Panc1 (cell line): ENCODE measurements at regions not wholly inside any gene's neighbourhood (a gene's known extent, or its start where the extent isn't known, plus 50 kb on each side); places are given as distances from the start of the nearest gene placed in this dataset.

Experiments used
- ATAC-seq: fragments of 200-7000 bp; cut with Tn5 transposase; 2 replicates; pipeline ENCODE4 v1.9.1; 2020; ENCODE audit warnings: mild to moderate bottlenecking, moderate library complexity
- BruUV-seq: library from RNA; stranded (reverse); fragments of 400-500 nt; replicated peaks from 2 replicates; lab custom pipeline; 2021; lab: Mats Ljungman, UMichigan
- CTCF ChIA-PET: fragments of 300-600 bp; sonication (Branson Sonifier 250); formaldehyde crosslinking; loops from one replicate; lab custom pipeline; 2022; ENCODE audit warnings: antibody characterized with exemption; lab: Charles Lee
- POLR2A ChIA-PET: fragments of 300-600 bp; sonication (Branson Sonifier 250); formaldehyde crosslinking; loops from one replicate; lab custom pipeline; 2022; ENCODE audit warnings: antibody characterized with exemption; lab: Charles Lee
- DNase-seq: peaks from one replicate; pipeline ENCODE4 v3.0.0-alpha.2; 2010; ENCODE audit warnings: low read depth, low spot score
- H3K27ac ChIP-seq: 2 replicates; pipeline ENCODE4 v1.5.1; 2011; ENCODE audit warnings: mild to moderate bottlenecking, low read length, inconsistent platforms
- H3K27me3 ChIP-seq: fragments of 200-500 bp; sonication (Bioruptor generic); 2 replicates; pipeline ENCODE4 v1.6.0; 2014; ENCODE audit warnings: low read length, inconsistent platforms; ENCODE audit not compliant: control insufficient read depth, insufficient read depth
- H3K36me3 ChIP-seq: fragments of 200-500 bp; sonication (Bioruptor generic); 2 replicates; pipeline ENCODE4 v1.5.1; 2014; ENCODE audit warnings: inconsistent platforms, mild to moderate bottlenecking, low read length, moderate library complexity; ENCODE audit not compliant: control insufficient read depth, insufficient read depth
- H3K4me1 ChIP-seq: 2 replicates; pipeline ENCODE4 v1.5.1; 2011; ENCODE audit warnings: inconsistent platforms, mild to moderate bottlenecking, low read length, moderate library complexity; ENCODE audit not compliant: control insufficient read depth, insufficient read depth
- H3K4me3 ChIP-seq, 2 experiments: 2 replicates each; pipeline ENCODE4 v1.5.1; 2011 to 2012; ENCODE audit warnings: low read depth in 2 of 2, low read length in 2 of 2, mild to moderate bottlenecking in 2 of 2, inconsistent platforms in 1 of 2, moderate library complexity in 1 of 2
- H3K9me3 ChIP-seq: fragments of 200-500 bp; sonication (Bioruptor generic); 2 replicates; pipeline ENCODE4 v1.5.1; 2014; ENCODE audit warnings: low read depth, mild to moderate bottlenecking, inconsistent platforms, low read length, moderate library complexity; ENCODE audit not compliant: control insufficient read depth, insufficient read depth
- CTCF ChIP-seq: fragments of 450-650 bp; IDR thresholded peaks from 2 replicates; pipeline ENCODE4 v1.5.1; 2017; ENCODE audit warnings: mild to moderate bottlenecking
- POLR2AphosphoS5 ChIP-seq: IDR thresholded peaks from 2 replicates; pipeline ENCODE4 v1.6.1; 2012; ENCODE audit warnings: mild to moderate bottlenecking, low read depth, low read length, moderate library complexity
- REST ChIP-seq, 2 experiments: IDR thresholded peaks; 2 replicates each; pipeline ENCODE4 v1.6.1; 2011 to 2012; ENCODE audit warnings: low read depth in 2 of 2, control low read depth in 1 of 2, low read length in 1 of 2, mild to moderate bottlenecking in 1 of 2, moderate library complexity in 1 of 2; ENCODE audit not compliant: insufficient read depth in 1 of 2
- SIN3A ChIP-seq: IDR thresholded peaks from 2 replicates; pipeline ENCODE4 v1.6.1; 2012; ENCODE audit warnings: low read depth, mild to moderate bottlenecking, low read length, moderate library complexity, borderline replicate concordance; ENCODE audit not compliant: insufficient read depth
- TCF7L2 ChIP-seq: IDR thresholded peaks from 2 replicates; pipeline ENCODE4 v1.6.1; 2011; ENCODE audit warnings: mild to moderate bottlenecking, low read depth, low read length, inconsistent platforms
- in situ Hi-C: cut with HindIII; loops from 2 replicates; pipeline ENCODE4 v1.10.0; 2016; ENCODE audit warnings: low sequenced_read_pairs, low pct_unique_long_range_greater_than_20kb
- intact Hi-C: fragments of 100-400 bp; cut with micrococcal nuclease; formaldehyde crosslinking; loops from one replicate; pipeline ENCODE4 v1.10.0; 2022; ENCODE audit not compliant: unreplicated experiment

- no peak for ATAC-seq
- in situ Hi-C loops (no loop called here), intact Hi-C loops (no loop called here)
- H3K27me3 ChIP-seq = no peaks in the 10 kb centered on the region
- H3K4me1 ChIP-seq = no peaks in the 10 kb centered on the region
- TF ChIP-seq POLR2AphosphoS5 = no peak
- TF ChIP-seq TCF7L2 = no peak
- no peak for TF ChIP-seq CTCF
- TF ChIP-seq REST (IDR thresholded peaks at IDR 0.05; ENCODE audit: insufficient read depth in 1 of 2, low read depth in 2 of 2, low read length in 1 of 2) = no peak
- no peak for TF ChIP-seq SIN3A
- POLR2A ChIA-PET = no interaction called here
- H3K9me3 ChIP-seq = no peaks in the 10 kb centered on the region
- H3K27ac ChIP-seq = no peak overlapping the region
- H3K36me3 ChIP-seq = no peaks in the 10 kb centered on the region
- no peak for DNase-seq
- no peak overlapping the region for H3K4me3 ChIP-seq
- CTCF ChIA-PET = no interaction called here
- BruUV-seq = no TSS peak
Observed at GRCh38 chr9:68653141-68653595, 51.9 kb upstream of the PIP5K1B start.

- Histone ChIP-seq H3K27ac (no peak overlapping the region), H3K4me1 (no peaks in the 10 kb centered on the region), H3K36me3 (no peaks in the 10 kb centered on the region), H3K4me3 (no peak overlapping the region), H3K9me3 (no peaks in the 10 kb centered on the region), H3K27me3 (no peaks in the 10 kb centered on the region)
- ATAC-seq (no peak), DNase-seq (no peak)
- TF ChIP-seq REST (IDR thresholded peaks at IDR 0.05; ENCODE audit: insufficient read depth in 1 of 2, low read depth in 2 of 2, low read length in 1 of 2) = no peak
- TF ChIP-seq CTCF = no peak
- no peak for TF ChIP-seq POLR2AphosphoS5
- TF ChIP-seq SIN3A = no peak
- TF ChIP-seq TCF7L2 = no peak
- BruUV-seq = no TSS peak
- POLR2A ChIA-PET = no interaction called here
- intact Hi-C loops (no loop called here), in situ Hi-C loops (no loop called here)
- CTCF ChIA-PET = no interaction called here
Observed at GRCh38 chr9:68654075-68654474, 51.0 kb upstream of the PIP5K1B start.
